ENCODE measurements at regions not wholly inside any gene's neighbourhood (a gene's known extent, or its start where the extent isn't known, plus 50 kb on each side); places are given as distances from the start of the nearest gene placed in this dataset.

- TF ChIP-seq ZBTB33 (IDR thresholded peaks at IDR 0.05; ENCODE audit: borderline replicate concordance, low read depth) (no peak), RAD21 (IDR thresholded peaks at IDR 0.05; ENCODE audit: low read length) (no peak)
Measured at GRCh38 chr9:124163760-124164255, 93.9 kb upstream of the NEK6 start (continued).

GRCh38 chr9:124164811-124165210 is 92.9 kb upstream of the NEK6 start:
- Histone ChIP-seq H3K27ac (ENCODE audit: low read depth in 2 of 2, low read length in 1 of 2) (no peak overlapping the region), H3F3A (replicated peaks; ENCODE audit: insufficient read depth) (no peaks in the 10 kb centered on the region), H3K4me1 (ENCODE audit: control insufficient read depth in 1 of 2, insufficient read depth in 2 of 2, low read depth in 1 of 2, low read length in 1 of 2) (no peaks in the 10 kb centered on the region), H4K20me1 (ENCODE audit: insufficient read depth) (no peaks in the 10 kb centered on the region), H3K4me2 (no peak overlapping the region), H3K27me3 (ENCODE audit: insufficient read depth) (peaks cover 23% of the 10 kb centered on the region; the same call in 1 of the 2 replicates), H3K9me3 (no peaks in the 10 kb centered on the region), H3K4me3 (ENCODE audit: low read depth in 2 of 2, low read length in 1 of 2) (no peak overlapping the region), H2AFZ (ENCODE audit: low read depth) (no peak overlapping the region), H3K36me3 (replicated peaks in 1 of 2; ENCODE audit: control insufficient read depth in 1 of 2, insufficient read depth in 2 of 2, low read length in 1 of 2) (no peaks in the 10 kb centered on the region), H3K79me2 (ENCODE audit: insufficient read depth) (no peaks in the 10 kb centered on the region), H3K9me2 (no peaks in the 10 kb centered on the region), H3K9ac (no peak overlapping the region)
- TF ChIP-seq MEF2A (IDR thresholded peaks at IDR 0.05; ENCODE audit: borderline replicate concordance, low read depth) (no peak), SMC3 (IDR thresholded peaks at IDR 0.05; ENCODE audit: low read depth, low read length) (no peak), RAD21 (IDR thresholded peaks at IDR 0.05; ENCODE audit: low read length) (no peak), NFIC (IDR thresholded peaks at IDR 0.05; ENCODE audit: borderline replicate concordance) (no peak), FOXJ3 (CRISPR knock-in tag; IDR thresholded peaks at IDR 0.05) (no peak), FOXM1 (IDR thresholded peaks at IDR 0.05; ENCODE audit: low read depth) (no peak), NRF1 (IDR thresholded peaks at IDR 0.05; ENCODE audit: low read depth, low read length) (no peak), FOSL2 (IDR thresholded peaks at IDR 0.05; ENCODE audit: borderline replicate concordance, low read depth) (no peak), GATA2 (CRISPR knock-in tag; IDR thresholded peaks at IDR 0.05) (no peak), TAF1 (IDR thresholded peaks at IDR 0.05; ENCODE audit: borderline replicate concordance, low read depth, low read length) (no peak), EP300 (IDR thresholded peaks at IDR 0.05; ENCODE audit: borderline replicate concordance in 1 of 2, low read depth in 1 of 2, low read length in 1 of 2) (no peak)
- TF ChIP-seq, protein P1, sequence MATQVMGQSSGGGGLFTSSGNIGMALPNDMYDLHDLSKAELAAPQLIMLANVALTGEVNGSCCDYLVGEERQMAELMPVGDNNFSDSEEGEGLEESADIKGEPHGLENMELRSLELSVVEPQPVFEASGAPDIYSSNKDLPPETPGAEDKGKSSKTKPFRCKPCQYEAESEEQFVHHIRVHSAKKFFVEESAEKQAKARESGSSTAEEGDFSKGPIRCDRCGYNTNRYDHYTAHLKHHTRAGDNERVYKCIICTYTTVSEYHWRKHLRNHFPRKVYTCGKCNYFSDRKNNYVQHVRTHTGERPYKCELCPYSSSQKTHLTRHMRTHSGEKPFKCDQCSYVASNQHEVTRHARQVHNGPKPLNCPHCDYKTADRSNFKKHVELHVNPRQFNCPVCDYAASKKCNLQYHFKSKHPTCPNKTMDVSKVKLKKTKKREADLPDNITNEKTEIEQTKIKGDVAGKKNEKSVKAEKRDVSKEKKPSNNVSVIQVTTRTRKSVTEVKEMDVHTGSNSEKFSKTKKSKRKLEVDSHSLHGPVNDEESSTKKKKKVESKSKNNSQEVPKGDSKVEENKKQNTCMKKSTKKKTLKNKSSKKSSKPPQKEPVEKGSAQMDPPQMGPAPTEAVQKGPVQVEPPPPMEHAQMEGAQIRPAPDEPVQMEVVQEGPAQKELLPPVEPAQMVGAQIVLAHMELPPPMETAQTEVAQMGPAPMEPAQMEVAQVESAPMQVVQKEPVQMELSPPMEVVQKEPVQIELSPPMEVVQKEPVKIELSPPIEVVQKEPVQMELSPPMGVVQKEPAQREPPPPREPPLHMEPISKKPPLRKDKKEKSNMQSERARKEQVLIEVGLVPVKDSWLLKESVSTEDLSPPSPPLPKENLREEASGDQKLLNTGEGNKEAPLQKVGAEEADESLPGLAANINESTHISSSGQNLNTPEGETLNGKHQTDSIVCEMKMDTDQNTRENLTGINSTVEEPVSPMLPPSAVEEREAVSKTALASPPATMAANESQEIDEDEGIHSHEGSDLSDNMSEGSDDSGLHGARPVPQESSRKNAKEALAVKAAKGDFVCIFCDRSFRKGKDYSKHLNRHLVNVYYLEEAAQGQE (IDR thresholded peaks at IDR 0.05; ENCODE audit: low read depth, low read length): no peak
- WGBS (ENCODE audit: low lambda C conversion rate): 18% methylated on average over 5 of the region's 5 CpGs
- POLR2A ChIA-PET: no interaction called here
- no peak for DNase-seq
- CTCF ChIA-PET: interaction anchor here (1.4 kb wide), 1 partner anchor 38 kb away, joined by 5 read pairs; no protein-coding TSS in a partner anchor
